SKM-1 treated with dmso at 0.1 percent for 144 hours (cell line): ENCODE measurements at regions not wholly inside any gene's neighbourhood (a gene's known extent, or its start where the extent isn't known, plus 50 kb on each side); places are given as distances from the start of the nearest gene placed in this dataset.
"Not testable (repeated sequence)": the region's sequence is repeated elsewhere in the genome, so short reads cannot be mapped to it uniquely, and the experiment has no call there.

ENCODE experiments used
- DNase-seq: peaks from one replicate; lab custom pipeline; 2025; ENCODE audit not compliant: unreplicated experiment; lab: John Stamatoyannopoulos, UW

GRCh38 chr16:65314627-65315008 lies 192.8 kb upstream of the CDH11 start:
- DNase-seq = no peak

GRCh38 chr16:65313936-65314626 lies 192.2 kb upstream of the CDH11 start:
- no peak for DNase-seq

GRCh38 chr16:65312795-65313194 lies 190.9 kb upstream of the CDH11 start:
- DNase-seq = no peak

GRCh38 chr16:65312071-65312470 lies 190.2 kb upstream of the CDH11 start:
- DNase-seq = no peak

GRCh38 chr16:65310491-65310890 lies 188.6 kb upstream of the CDH11 start:
- DNase-seq = not testable (repeated sequence)

- DNase-seq = no peak
These were observed 187.5 kb upstream of the CDH11 start for GRCh38 chr16:65309354-65309753.

GRCh38 chr16:65308506-65308905 lies 186.6 kb upstream of the CDH11 start:
- DNase-seq = no peak

GRCh38 chr16:65307286-65307685 lies 185.4 kb upstream of the CDH11 start:
- DNase-seq = no peak

GRCh38 chr16:65306722-65307121 lies 184.9 kb upstream of the CDH11 start:
- DNase-seq = no peak

- no peak for DNase-seq
These were observed 184.4 kb upstream of the CDH11 start for GRCh38 chr16:65306300-65306699.

- no peak for DNase-seq
These were observed 183.6 kb upstream of the CDH11 start for GRCh38 chr16:65305266-65305959.

- DNase-seq = no peak
These were observed 179.2 kb upstream of the CDH11 start for GRCh38 chr16:65301029-65301428.

GRCh38 chr16:65297453-65297852 lies 175.6 kb upstream of the CDH11 start:
- DNase-seq = no peak

- no peak for DNase-seq
These were observed 173.7 kb upstream of the CDH11 start for GRCh38 chr16:65295527-65295926.

GRCh38 chr16:65294708-65295107 lies 172.8 kb upstream of the CDH11 start:
- DNase-seq = no peak

GRCh38 chr16:65294165-65294564 lies 172.3 kb upstream of the CDH11 start:
- DNase-seq = no peak

- DNase-seq = no peak
These were observed 167.2 kb upstream of the CDH11 start for GRCh38 chr16:65289022-65289421.

- DNase-seq = no peak
These were observed 165.4 kb upstream of the CDH11 start for GRCh38 chr16:65287307-65287706.

- DNase-seq = no peak
These were observed 163.5 kb upstream of the CDH11 start for GRCh38 chr16:65285128-65286048.

GRCh38 chr16:65284626-65285025 lies 162.8 kb upstream of the CDH11 start:
- DNase-seq = no peak

- no peak for DNase-seq
These were observed 161.4 kb upstream of the CDH11 start for GRCh38 chr16:65283181-65283651.

- DNase-seq = no peak
These were observed 159.7 kb upstream of the CDH11 start for GRCh38 chr16:65281586-65281985.
